GM12872 (cell line): ENCODE measurements at regions not wholly inside any gene's neighbourhood (a gene's known extent, or its start where the extent isn't known, plus 50 kb on each side); places are given as distances from the start of the nearest gene placed in this dataset.

Source experiments
- CTCF ChIP-seq: IDR thresholded peaks from 3 replicates; pipeline ENCODE4 v1.5.1; 2011; ENCODE audit warnings: low read depth, mild to moderate bottlenecking, low read length, moderate library complexity; ENCODE audit not compliant: insufficient read depth

DNA sequence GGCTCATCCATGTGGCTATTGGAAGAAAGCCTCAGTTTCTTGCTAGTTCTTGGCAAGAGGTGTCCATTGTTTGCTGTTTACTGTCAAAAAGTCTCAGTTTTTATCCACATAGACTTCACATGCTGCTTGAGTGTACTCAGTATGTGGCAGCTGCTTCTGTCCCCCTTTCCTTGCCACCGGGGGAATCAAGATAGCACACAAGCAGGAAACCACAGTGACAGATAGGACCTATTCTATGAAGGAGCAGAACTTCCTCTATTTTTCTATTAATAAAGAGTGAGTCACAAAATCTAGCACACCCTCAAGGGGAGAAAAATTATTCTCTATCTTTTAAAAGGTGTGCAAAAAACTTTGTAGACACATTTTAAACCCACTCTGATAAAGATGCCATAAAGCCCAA lies 121.4 kb upstream of the GMNC start:
- TF ChIP-seq CTCF, result no peak

- TF ChIP-seq CTCF, result no peak
Measured at GRCh38 chr3:190973771-190974170, 111.3 kb upstream of the GMNC start.

DNA sequence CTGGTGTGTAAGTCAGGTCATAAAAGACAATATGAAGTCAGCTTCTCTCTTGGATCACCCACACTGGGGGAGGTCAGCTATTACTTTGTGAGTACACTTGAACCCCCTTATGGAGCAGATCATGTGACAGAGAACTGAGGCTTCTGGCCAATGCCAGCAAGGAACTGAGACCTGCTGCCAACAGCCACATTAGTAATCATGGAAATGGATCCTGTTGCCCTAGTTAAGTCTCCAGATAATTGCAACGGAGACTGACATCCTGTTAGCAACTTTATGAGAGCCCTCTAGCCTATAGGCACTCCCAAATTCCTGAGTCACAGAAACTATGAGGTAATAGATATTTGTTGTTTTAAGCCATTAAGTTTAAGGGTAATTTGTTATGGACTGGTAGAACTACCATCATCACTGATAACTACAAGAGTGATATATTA lies 110.4 kb upstream of the GMNC start:
- TF ChIP-seq CTCF, result no peak

DNA sequence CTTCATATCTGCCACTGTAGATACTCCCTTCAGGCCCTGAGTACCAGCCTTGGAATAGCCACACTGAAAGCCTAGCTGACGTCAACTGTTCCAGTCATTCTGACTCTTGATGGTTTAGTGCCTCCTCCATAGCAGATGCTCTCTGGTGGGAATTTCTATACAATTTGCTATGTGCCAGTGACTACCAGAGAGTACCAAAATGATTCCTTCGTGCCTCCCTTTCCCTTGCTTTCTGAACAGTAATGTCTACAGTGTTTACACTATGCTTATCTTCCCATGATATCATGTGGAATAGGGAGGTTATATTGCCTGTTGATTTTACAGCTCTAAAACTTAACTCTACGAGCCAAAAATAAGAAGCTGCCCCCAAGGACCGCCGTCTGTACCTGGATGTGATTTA lies 109.7 kb upstream of the GMNC start:
- TF ChIP-seq CTCF, result no peak

GRCh38 chr3:190970560-190970959 lies 108.1 kb upstream of the GMNC start:
- no peak for TF ChIP-seq CTCF

- no peak for TF ChIP-seq CTCF
Measured at GRCh38 chr3:190968616-190969015, 106.1 kb upstream of the GMNC start.

DNA sequence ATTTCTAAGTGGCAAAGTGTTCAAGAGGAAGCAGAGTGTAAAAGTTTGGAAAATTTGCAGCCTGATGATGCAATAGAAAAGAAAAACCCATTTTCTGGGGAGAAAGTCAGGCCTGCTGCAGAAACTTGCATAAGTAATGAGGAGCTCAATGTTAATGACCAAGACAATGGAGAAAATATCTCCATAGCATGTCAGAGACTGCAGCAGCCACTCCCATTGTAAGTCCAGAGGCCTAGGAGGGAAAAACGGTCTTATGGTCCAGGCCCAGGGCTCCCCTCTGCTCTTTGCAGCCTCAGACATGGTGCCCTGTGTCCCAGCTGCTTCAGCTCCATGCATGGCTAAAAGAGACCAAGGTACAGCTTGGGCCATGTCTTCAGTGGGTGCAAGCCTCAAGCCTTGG lies 96.6 kb upstream of the GMNC start:
- no peak for TF ChIP-seq CTCF
